A673 (cell line): ENCODE measurements at regions not wholly inside any gene's neighbourhood (a gene's known extent, or its start where the extent isn't known, plus 50 kb on each side); places are given as distances from the start of the nearest gene placed in this dataset.

ENCODE experiments used
- BruUV-seq: library from RNA; stranded (reverse); fragments of 400-500 nt; replicated peaks from 2 replicates; lab custom pipeline; 2021; lab: Mats Ljungman, UMichigan
- CTCF ChIA-PET: fragments of 300-600 bp; sonication (Branson Sonifier 250); formaldehyde crosslinking; loops from one replicate; lab custom pipeline; 2022; ENCODE audit warnings: antibody characterized with exemption; lab: Charles Lee
- POLR2A ChIA-PET: fragments of 300-600 bp; sonication (Branson Sonifier 250); formaldehyde crosslinking; loops from one replicate; lab custom pipeline; 2022; ENCODE audit warnings: antibody characterized with exemption; ENCODE audit not compliant: low non-redundant PET; lab: Charles Lee
- DNase-seq: peaks from one replicate; pipeline ENCODE4 v3.0.0-alpha.2; 2015; ENCODE audit warnings: low spot score
- H3K27ac ChIP-seq: fragments of 200-600 bp; sonication (generic); 2 replicates; pipeline ENCODE4 v1.5.1; 2016; ENCODE audit warnings: mixed run types, low read depth, mild to moderate bottlenecking, mixed read lengths, antibody characterized with exemption, low read length; ENCODE audit not compliant: poor library complexity, severe bottlenecking
- H3K27me3 ChIP-seq: fragments of 200-600 bp; sonication (generic); replicated peaks from 2 replicates; pipeline ENCODE4 v1.6.1; 2017; ENCODE audit warnings: mixed run types, low read depth, mild to moderate bottlenecking, mixed read lengths, antibody characterized with exemption, low read length; ENCODE audit not compliant: insufficient read depth, poor library complexity
- H3K36me3 ChIP-seq: fragments of 200-600 bp; sonication (generic); 2 replicates; pipeline ENCODE4 v1.6.1; 2016; ENCODE audit warnings: mixed run types, mild to moderate bottlenecking, mixed read lengths, antibody characterized with exemption, low read length; ENCODE audit not compliant: insufficient read depth, poor library complexity, severe bottlenecking
- H3K4me1 ChIP-seq: fragments of 200-600 bp; sonication (generic); 2 replicates; pipeline ENCODE4 v1.6.1; 2017; ENCODE audit warnings: mixed run types, mild to moderate bottlenecking, mixed read lengths, antibody characterized with exemption, low read length; ENCODE audit not compliant: insufficient read depth, poor library complexity, severe bottlenecking
- H3K4me3 ChIP-seq: fragments of 200-600 bp; sonication (generic); 2 replicates; pipeline ENCODE4 v1.5.1; 2016; ENCODE audit warnings: low read depth, mixed run types, mild to moderate bottlenecking, mixed read lengths, low read length; ENCODE audit not compliant: poor library complexity, severe bottlenecking
- H3K9me3 ChIP-seq: fragments of 200-600 bp; sonication (generic); 2 replicates; pipeline ENCODE4 v1.6.1; 2016; ENCODE audit warnings: mixed run types, low read depth, mild to moderate bottlenecking, mixed read lengths, antibody characterized with exemption, low read length; ENCODE audit not compliant: poor library complexity, severe bottlenecking
- CTCF ChIP-seq: fragments of 300-800, 200-600 bp; sonication (generic); conservative IDR thresholded peaks from 2 replicates; pipeline ENCODE4 v1.5.1; 2017; ENCODE audit warnings: low read depth, mild to moderate bottlenecking, antibody characterized with exemption, low read length, moderate library complexity, mixed read lengths
- EZH2 ChIP-seq: fragments of 200-600 bp; sonication (generic); IDR thresholded peaks from 2 replicates; pipeline ENCODE4 v1.6.1; 2017; ENCODE audit warnings: borderline replicate concordance, low read depth, mild to moderate bottlenecking, mixed read lengths, antibody characterized with exemption, low read length; ENCODE audit not compliant: poor library complexity, severe bottlenecking
- intact Hi-C: fragments of 100-400 bp; cut with micrococcal nuclease; formaldehyde crosslinking; loops from one replicate; pipeline ENCODE4 v1.10.0; 2022; ENCODE audit not compliant: unreplicated experiment

- POLR2A ChIA-PET: no interaction called here
- TF ChIP-seq EZH2: no peak
- no peak for TF ChIP-seq CTCF
- CTCF ChIA-PET: no interaction called here
- BruUV-seq: no TSS peak
- H3K4me1 ChIP-seq: peaks cover 9% of the 10 kb centered on the region
- DNase-seq: no peak
- no peaks in the 10 kb centered on the region for H3K9me3 ChIP-seq
- H3K27me3 ChIP-seq: no peaks in the 10 kb centered on the region
- H3K4me3 ChIP-seq: no peak overlapping the region
- H3K27ac ChIP-seq: no peak overlapping the region
- intact Hi-C loops: no loop called here
- no peaks in the 10 kb centered on the region for H3K36me3 ChIP-seq
Observed at GRCh38 chr14:22403296-22403695, 185.7 kb downstream of the DAD1 start.

GRCh38 chr14:22400655-22401259 lies 188.3 kb downstream of the DAD1 start:
- Histone ChIP-seq H3K36me3 (no peaks in the 10 kb centered on the region), H3K4me1 (peaks cover 9% of the 10 kb centered on the region), H3K27ac (no peak overlapping the region), H3K9me3 (no peaks in the 10 kb centered on the region), H3K27me3 (no peaks in the 10 kb centered on the region), H3K4me3 (no peak overlapping the region)
- CTCF ChIA-PET: interaction anchor here (0.6 to 0.8 kb wide), 2 partner anchors 170 kb away, joined by 3 read pairs; no protein-coding TSS in a partner anchor
- no peak for DNase-seq
- no TSS peak for BruUV-seq
- TF ChIP-seq CTCF: no peak
- no peak for TF ChIP-seq EZH2
- POLR2A ChIA-PET: no interaction called here
- intact Hi-C loops: no loop called here

GRCh38 chr14:22399776-22400175 lies 189.2 kb downstream of the DAD1 start:
- CTCF ChIA-PET: no interaction called here
- TF ChIP-seq EZH2 (no peak), CTCF (no peak)
- Histone ChIP-seq H3K4me1 (peaks cover 12% of the 10 kb centered on the region), H3K27ac (no peak overlapping the region), H3K36me3 (no peaks in the 10 kb centered on the region), H3K27me3 (no peaks in the 10 kb centered on the region), H3K4me3 (no peak overlapping the region), H3K9me3 (no peaks in the 10 kb centered on the region)
- no TSS peak for BruUV-seq
- intact Hi-C loops: no loop called here
- POLR2A ChIA-PET: no interaction called here
- no peak for DNase-seq
